ENCODE measurements at regions not wholly inside any gene's neighbourhood (a gene's known extent, or its start where the extent isn't known, plus 50 kb on each side); places are given as distances from the start of the nearest gene placed in this dataset.
A peak's percentile ranks its signal among the peaks of the same experiment; 100 is the strongest.

DNA sequence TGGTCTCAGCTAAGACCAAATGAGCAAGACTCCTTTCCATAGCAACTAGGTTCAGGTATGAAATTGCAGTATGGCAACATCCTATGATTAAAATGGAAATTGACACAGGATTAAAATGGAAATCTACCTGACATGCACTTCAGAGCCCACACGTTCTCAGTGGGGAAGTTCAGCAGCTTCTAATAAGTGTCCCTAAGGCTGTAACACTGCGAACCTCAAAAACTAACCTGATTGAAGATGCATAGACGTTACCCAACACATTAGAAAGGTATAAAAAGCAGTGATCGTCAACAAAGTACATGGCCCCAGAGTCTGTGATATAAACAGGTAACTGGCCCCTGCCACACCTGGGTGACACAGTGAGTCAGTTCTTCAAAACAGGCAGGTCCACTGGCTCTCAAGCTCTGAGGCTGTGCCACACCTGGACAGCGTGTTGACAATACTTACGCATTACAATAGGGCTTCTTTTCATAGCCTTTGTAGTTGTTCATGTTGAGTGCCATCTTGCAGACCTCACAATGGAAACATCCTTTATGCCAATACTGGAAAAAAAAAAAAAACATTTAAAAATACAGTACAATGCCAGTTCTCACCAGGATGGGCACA is 274.9 kb upstream of the NEBL start:
- TF ChIP-seq, protein P1, sequence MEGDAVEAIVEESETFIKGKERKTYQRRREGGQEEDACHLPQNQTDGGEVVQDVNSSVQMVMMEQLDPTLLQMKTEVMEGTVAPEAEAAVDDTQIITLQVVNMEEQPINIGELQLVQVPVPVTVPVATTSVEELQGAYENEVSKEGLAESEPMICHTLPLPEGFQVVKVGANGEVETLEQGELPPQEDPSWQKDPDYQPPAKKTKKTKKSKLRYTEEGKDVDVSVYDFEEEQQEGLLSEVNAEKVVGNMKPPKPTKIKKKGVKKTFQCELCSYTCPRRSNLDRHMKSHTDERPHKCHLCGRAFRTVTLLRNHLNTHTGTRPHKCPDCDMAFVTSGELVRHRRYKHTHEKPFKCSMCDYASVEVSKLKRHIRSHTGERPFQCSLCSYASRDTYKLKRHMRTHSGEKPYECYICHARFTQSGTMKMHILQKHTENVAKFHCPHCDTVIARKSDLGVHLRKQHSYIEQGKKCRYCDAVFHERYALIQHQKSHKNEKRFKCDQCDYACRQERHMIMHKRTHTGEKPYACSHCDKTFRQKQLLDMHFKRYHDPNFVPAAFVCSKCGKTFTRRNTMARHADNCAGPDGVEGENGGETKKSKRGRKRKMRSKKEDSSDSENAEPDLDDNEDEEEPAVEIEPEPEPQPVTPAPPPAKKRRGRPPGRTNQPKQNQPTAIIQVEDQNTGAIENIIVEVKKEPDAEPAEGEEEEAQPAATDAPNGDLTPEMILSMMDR (IDR thresholded peaks at IDR 0.05; ENCODE audit: low read depth, low read length): no peak
- DNase-seq (ENCODE audit: low read depth, low spot score): no peak
- H3K27me3 ChIP-seq (ENCODE audit: control insufficient read depth, insufficient read depth, low read length): peaks cover 29% of the 10 kb centered on the region
- POLR2A ChIA-PET: no interaction called here
- H3K4me3 ChIP-seq (ENCODE audit: low read depth, low read length): no peak overlapping the region
- no peak overlapping the region for H3K27ac ChIP-seq (ENCODE audit: low read depth, low read length)
- CTCF ChIA-PET: no interaction called here
- no peaks in the 10 kb centered on the region; the same call in 1 of the 2 replicates for H3K9me3 ChIP-seq (ENCODE audit: control insufficient read depth, insufficient read depth, low read length)

DNA sequence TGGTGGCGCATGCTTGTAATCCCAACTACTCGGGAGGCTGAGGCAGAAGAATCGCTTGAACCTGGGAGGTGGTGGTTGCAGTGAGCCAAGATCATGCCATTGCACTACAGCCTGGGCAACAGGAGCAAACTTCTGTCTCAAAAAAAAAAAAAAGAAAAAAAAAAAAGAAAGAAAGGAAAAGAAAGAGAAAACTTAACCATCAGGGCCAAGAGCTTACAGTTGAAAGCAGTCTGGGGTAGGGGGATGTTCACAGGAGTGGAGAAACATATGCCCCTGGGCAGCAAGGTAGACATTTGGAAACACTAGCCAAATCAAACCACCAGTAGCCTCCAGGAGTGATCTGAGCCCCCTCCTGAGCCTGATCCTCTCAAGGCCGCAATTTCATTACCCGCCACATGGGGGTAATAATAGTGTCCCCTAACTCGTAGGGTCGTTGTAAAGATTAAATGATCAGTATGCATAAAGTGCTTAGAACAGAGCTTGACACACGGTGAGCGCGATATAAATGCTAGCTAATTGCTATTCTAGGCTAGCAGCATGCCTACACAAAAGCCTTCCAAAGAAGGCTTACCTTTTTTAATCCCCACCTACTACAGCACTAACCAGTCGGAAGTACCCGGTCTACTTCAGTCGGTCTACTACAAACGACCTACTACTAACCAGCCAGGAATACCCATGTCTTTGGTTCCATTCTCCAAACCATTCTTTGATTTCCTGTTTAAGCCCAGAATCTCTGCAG is 274.3 kb upstream of the NEBL start:
- Histone ChIP-seq H3K9me3 (ENCODE audit: control insufficient read depth, insufficient read depth, low read length) (no peaks in the 10 kb centered on the region; the same call in 1 of the 2 replicates), H3K27ac (ENCODE audit: low read depth, low read length) (no peak overlapping the region), H3K27me3 (ENCODE audit: control insufficient read depth, insufficient read depth, low read length) (peaks cover 29% of the 10 kb centered on the region), H3K4me3 (ENCODE audit: low read depth, low read length) (no peak overlapping the region)
- TF ChIP-seq, protein P1 (IDR thresholded peaks at IDR 0.05; ENCODE audit: low read depth, low read length): peak; percentile 17; the same call in 1 of the 2 replicates
- no peak for DNase-seq (ENCODE audit: low read depth, low spot score)
- CTCF ChIA-PET: no interaction called here
- POLR2A ChIA-PET: no interaction called here

DNA sequence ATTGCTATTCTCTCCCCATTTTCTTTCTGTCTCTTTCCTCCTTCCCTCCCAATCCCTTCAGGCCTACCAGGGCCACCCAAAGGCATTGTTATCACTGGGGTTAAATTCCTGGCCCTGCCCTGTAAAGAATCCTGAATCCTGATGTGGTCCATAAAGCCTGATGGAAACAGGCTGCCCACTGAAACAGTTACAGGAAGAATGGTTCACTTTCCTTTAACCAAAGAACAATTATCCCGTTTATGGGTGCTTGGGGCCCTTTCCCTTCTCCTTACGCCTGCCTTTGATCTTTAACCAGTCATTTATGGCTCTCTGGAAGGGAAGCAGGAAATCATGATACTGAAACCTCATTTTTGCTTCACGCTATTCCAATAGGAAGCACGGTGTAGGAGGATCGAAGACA is 273.1 kb upstream of the NEBL start:
- ChIA-PET CTCF (no interaction called here), POLR2A (no interaction called here)
- H3K4me3 ChIP-seq (ENCODE audit: low read depth, low read length): no peak overlapping the region
- no peak overlapping the region for H3K27ac ChIP-seq (ENCODE audit: low read depth, low read length)
- TF ChIP-seq, protein P1 (IDR thresholded peaks at IDR 0.05; ENCODE audit: low read depth, low read length): no peak
- H3K9me3 ChIP-seq (ENCODE audit: control insufficient read depth, insufficient read depth, low read length): no peaks in the 10 kb centered on the region; the same call in 1 of the 2 replicates
- H3K27me3 ChIP-seq (ENCODE audit: control insufficient read depth, insufficient read depth, low read length): peaks cover 28% of the 10 kb centered on the region
- DNase-seq (ENCODE audit: low read depth, low spot score): no peak

DNA sequence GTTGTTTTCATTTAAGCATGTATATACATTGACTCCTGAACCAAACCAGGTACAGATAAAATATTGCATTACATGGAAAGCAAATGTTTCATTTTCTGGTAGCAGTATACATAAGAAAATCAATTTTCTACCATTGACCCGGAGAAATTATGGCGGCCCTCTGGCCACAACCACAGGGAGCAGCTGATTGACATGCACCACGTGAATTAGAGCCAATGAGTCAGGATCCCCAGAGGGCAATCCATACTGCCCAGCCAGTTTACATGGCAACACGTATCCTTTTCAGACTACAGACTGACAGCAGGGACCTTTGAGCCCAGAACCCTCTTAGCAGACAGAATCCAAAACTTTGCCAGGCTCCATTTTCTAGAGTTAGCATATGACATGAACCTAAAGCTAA is 272.2 kb upstream of the NEBL start:
- peaks cover 18% of the 10 kb centered on the region for H3K27me3 ChIP-seq (ENCODE audit: control insufficient read depth, insufficient read depth, low read length)
- H3K27ac ChIP-seq (ENCODE audit: low read depth, low read length): no peak overlapping the region
- CTCF ChIA-PET: no interaction called here
- TF ChIP-seq, protein P1 (IDR thresholded peaks at IDR 0.05; ENCODE audit: low read depth, low read length): no peak
- H3K4me3 ChIP-seq (ENCODE audit: low read depth, low read length): no peak overlapping the region
- DNase-seq (ENCODE audit: low read depth, low spot score): no peak
- H3K9me3 ChIP-seq (ENCODE audit: control insufficient read depth, insufficient read depth, low read length): no peaks in the 10 kb centered on the region; the same call in 1 of the 2 replicates
- POLR2A ChIA-PET: no interaction called here

DNA sequence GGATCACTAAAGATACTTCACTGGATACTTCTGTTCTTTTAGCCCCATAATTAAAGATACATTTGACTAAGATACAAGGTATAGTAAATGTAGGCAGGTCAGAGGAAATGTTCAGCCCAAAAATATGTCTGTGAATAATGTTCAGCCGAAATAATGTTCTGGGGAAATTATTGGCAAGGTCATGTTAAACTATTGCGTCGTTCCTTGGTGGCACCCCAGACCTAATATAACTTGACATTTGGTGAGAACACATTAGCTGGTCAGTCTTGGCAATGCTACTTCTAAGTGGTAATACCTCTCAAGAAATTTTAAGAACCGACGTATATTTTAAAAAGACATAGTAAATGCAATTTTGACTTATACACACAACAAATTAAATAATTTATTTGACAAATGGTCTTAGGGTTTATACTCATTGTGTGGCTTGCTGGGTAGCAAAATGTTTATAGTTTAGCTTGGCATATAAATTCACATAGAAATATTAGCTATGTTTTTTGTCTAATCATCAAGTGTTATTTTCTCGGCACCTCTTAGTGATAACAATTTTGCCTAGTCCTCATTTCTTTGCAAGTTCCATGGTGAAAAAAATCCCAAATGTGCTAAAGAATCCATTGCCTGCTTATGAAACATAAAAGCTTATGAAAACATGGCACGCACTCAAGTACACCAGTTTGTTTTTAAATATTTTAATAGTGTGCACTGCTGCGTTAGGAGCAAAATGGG is 270.3 kb upstream of the NEBL start:
- Histone ChIP-seq H3K9me3 (ENCODE audit: control insufficient read depth, insufficient read depth, low read length) (no peaks in the 10 kb centered on the region), H3K27me3 (ENCODE audit: control insufficient read depth, insufficient read depth, low read length) (peaks cover 4% of the 10 kb centered on the region), H3K27ac (ENCODE audit: low read depth, low read length) (no peak overlapping the region), H3K4me3 (ENCODE audit: low read depth, low read length) (no peak overlapping the region)
- TF ChIP-seq, protein P1 (IDR thresholded peaks at IDR 0.05; ENCODE audit: low read depth, low read length): no peak
- CTCF ChIA-PET: no interaction called here
- POLR2A ChIA-PET: no interaction called here
- no peak for DNase-seq (ENCODE audit: low read depth, low spot score)

Measured in AG04450 (cell line).